Lung (tissue), 11 donors: ENCODE measurements at regions not wholly inside any gene's neighbourhood (a gene's known extent, or its start where the extent isn't known, plus 50 kb on each side); places are given as distances from the start of the nearest gene placed in this dataset.

Experiments used
- ATAC-seq: fragments of 200-7000 bp; cut with Tn5 transposase; one replicate; pipeline ENCODE4 v1.9.1; 2020; ENCODE audit warnings: moderate number of reproducible peaks; ENCODE audit not compliant: insufficient read depth, low FRiP score
- DNase-seq, 3 donors: peaks; one replicate each; pipeline ENCODE4 v3.0.0-alpha.2; 2013 to 2017
- H3K27ac ChIP-seq, 2 donors: one replicate each; pipeline ENCODE4 v1.5.1; 2013; ENCODE audit warnings: mild to moderate bottlenecking in 2 of 2, moderate library complexity in 2 of 2, control low read depth in 1 of 2, inconsistent platforms in 1 of 2, low read depth in 1 of 2, low read length in 1 of 2
- H3K27me3 ChIP-seq, 3 donors: one replicate each; pipeline ENCODE4 v1.5.1; 2013; ENCODE audit warnings: low read length in 2 of 3; ENCODE audit not compliant: control insufficient read depth in 3 of 3, insufficient read depth in 3 of 3
- H3K36me3 ChIP-seq, 4 donors: one replicate each; pipeline ENCODE4 v1.5.1; 2013; ENCODE audit warnings: low read length in 4 of 4, mild to moderate bottlenecking in 1 of 4, moderate library complexity in 1 of 4; ENCODE audit not compliant: control insufficient read depth in 4 of 4, insufficient read depth in 4 of 4
- H3K4me1 ChIP-seq, 5 donors: one replicate each; pipeline ENCODE4 v1.5.1; 2013; ENCODE audit warnings: low read length in 5 of 5, mild to moderate bottlenecking in 2 of 5, moderate library complexity in 1 of 5; ENCODE audit not compliant: control insufficient read depth in 5 of 5, insufficient read depth in 5 of 5
- H3K4me3 ChIP-seq: one replicate; pipeline ENCODE4 v1.5.1; 2013; ENCODE audit warnings: mild to moderate bottlenecking, control low read depth, moderate library complexity
- H3K9ac ChIP-seq, 2 donors: one replicate each; pipeline ENCODE4 v1.5.1; 2013; ENCODE audit warnings: low read length in 2 of 2, control low read depth in 1 of 2; ENCODE audit not compliant: insufficient read depth in 1 of 2
- H3K9me3 ChIP-seq, 4 donors: one replicate each; pipeline ENCODE4 v1.5.1; 2013; ENCODE audit warnings: low read length in 3 of 4, mild to moderate bottlenecking in 1 of 4, moderate library complexity in 1 of 4; ENCODE audit not compliant: control insufficient read depth in 4 of 4, insufficient read depth in 3 of 4
- WGBS, 2 donors: extraction: QIAGEN DNeasy Blood & Tissue Kit; methylation state at CpG; one replicate each; pipeline ENCODE4 v1.1.7; 2013; 5-methylcytosine and 5-hydroxymethylcytosine counted together
- TF ChIP-seq, protein P1 (sequence below): IDR thresholded peaks from 2 replicates; pipeline ENCODE4 v1.5.1; 2012; ENCODE audit warnings: mild to moderate bottlenecking; ENCODE audit errors: control extremely low read depth, extremely low read depth
- donor health status: control.
- donor health status: control.
- donor health status: Bipolar disorder and iron deficiency.
- donor health status: healthy.
- donor health status: DM: yes; HTN: yes; CAD: no.

DNA sequence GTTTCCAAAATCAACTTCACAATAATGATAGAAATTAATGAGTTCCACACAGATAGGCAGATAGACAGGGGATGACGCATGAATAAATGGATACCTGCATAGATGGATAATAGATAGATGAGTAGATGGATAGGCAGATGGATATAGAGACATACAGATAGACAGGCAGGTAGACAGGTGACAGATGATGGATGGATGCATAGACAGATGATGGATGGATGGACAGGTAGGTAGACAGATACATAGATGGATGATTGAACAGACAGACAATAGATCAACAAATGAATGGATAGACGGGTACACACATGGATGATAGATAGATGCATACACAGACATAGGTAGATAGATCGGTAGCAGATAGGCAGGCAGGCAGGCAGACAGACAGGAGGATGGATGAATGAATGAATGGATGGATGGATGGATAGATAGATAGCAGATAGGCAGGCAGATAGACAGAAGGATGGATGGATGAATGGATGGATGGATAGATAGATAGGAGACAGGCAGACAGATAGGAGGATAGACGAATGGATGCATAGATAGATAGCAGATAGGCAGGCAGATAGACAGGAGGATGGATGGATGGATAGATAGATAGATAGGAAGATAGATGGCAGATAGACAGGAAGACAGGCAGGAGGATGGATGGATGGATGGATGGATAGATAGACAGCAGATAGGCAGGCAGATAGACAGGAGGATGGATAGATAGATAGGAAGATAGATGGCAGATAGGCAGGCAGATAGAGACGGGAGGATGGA, 142.5 kb downstream of the RBFOX3 start:
- Histone ChIP-seq H3K36me3 (no peaks in the 10 kb centered on the region), H3K4me3 (no peak overlapping the region), H3K9me3 (peaks cover 0 to 2% (median 0%) of the 10 kb centered on the region in 4 donors), H3K27ac (no peak overlapping the region), H3K27me3 (peaks cover 0 to 13% (median 5%) of the 10 kb centered on the region in 3 donors), H3K9ac (no peak overlapping the region), H3K4me1 (no peaks in the 10 kb centered on the region)
- TF ChIP-seq, protein P1, sequence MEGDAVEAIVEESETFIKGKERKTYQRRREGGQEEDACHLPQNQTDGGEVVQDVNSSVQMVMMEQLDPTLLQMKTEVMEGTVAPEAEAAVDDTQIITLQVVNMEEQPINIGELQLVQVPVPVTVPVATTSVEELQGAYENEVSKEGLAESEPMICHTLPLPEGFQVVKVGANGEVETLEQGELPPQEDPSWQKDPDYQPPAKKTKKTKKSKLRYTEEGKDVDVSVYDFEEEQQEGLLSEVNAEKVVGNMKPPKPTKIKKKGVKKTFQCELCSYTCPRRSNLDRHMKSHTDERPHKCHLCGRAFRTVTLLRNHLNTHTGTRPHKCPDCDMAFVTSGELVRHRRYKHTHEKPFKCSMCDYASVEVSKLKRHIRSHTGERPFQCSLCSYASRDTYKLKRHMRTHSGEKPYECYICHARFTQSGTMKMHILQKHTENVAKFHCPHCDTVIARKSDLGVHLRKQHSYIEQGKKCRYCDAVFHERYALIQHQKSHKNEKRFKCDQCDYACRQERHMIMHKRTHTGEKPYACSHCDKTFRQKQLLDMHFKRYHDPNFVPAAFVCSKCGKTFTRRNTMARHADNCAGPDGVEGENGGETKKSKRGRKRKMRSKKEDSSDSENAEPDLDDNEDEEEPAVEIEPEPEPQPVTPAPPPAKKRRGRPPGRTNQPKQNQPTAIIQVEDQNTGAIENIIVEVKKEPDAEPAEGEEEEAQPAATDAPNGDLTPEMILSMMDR = no peak
- DNase-seq = no peak
- no peak for ATAC-seq
- 84 to 93% methylated on average over 5 of the region's 5 CpGs for WGBS, 2 donors

DNA sequence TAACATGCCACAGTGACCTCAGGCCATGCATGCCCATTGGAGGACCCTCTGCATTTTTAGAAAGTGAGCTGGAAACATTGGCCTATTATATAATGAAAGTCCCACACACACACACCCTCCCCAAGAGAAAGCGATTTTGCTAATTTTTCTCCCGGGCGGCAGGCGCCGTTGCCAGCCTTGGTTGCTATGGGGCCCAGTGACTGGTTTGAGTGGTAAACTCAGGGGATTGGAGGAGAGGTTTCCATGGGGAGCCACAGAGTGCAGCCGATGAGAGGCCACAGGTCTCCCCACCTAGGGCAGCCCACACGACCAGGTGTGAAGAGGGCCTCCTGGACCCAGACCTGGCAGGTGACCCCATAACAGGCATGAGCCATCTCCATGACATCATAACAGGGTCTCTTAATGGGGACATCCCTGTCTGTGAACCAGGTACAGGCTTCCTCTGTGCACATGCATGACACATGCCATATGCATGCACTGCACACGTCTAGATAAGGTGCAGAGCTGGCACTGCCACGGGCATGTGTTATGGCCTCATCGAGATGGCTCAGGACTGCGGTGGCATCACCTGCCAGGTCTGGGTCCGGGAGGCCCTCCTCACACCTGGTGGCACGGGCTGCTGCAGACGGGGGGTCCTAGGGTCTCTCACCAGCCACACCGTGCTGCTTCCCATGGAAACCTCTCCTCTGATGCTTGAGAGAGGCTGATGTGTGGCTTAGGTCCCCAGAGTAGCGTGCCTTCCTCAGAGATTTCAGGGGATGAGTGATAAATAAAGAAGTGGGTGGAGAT, 144.1 kb downstream of the RBFOX3 start:
- ATAC-seq (no peak), DNase-seq (no peak)
- no peaks in the 10 kb centered on the region for H3K36me3 ChIP-seq

DNA sequence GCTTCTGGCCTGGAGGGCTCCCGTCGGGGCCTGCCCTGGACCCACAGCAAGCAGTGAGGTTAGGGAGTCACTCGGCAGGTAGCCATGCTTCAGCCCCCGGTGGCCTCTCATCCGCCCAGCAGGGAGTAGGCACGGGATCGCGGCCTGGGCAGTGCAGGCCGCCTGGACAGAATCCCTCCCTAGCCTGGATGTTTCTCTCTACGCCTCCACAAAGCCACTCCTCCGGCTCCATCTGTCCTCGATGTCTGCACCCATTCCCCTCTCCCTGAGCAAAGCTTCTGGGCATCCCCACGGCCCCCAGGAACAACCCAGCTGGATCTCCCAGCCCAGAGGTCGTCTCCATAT, 145.2 kb downstream of the RBFOX3 start:
- DNase-seq = no peak
- 69 to 74% methylated on average over 14 of the region's 14 CpGs for WGBS, 2 donors

More for the DNA sequence above, 144.1 kb downstream of the RBFOX3 start:
- peaks cover 0 to 2% (median 0%) of the 10 kb centered on the region in 4 donors for H3K9me3 ChIP-seq
- no peaks in the 10 kb centered on the region for H3K4me1 ChIP-seq
- H3K27me3 ChIP-seq = peaks cover 0 to 13% (median 5%) of the 10 kb centered on the region in 3 donors
- no peak overlapping the region for H3K27ac ChIP-seq
- H3K9ac ChIP-seq = no peak overlapping the region
- WGBS, 2 donors = 81 to 87% methylated on average over 16 of the region's 16 CpGs
- TF ChIP-seq, protein P1 = no peak
- no peak overlapping the region for H3K4me3 ChIP-seq

More for the DNA sequence above, 145.2 kb downstream of the RBFOX3 start:
- H3K9me3 ChIP-seq = peaks cover 0 to 2% (median 0%) of the 10 kb centered on the region in 4 donors
- TF ChIP-seq, protein P1 = no peak
- no peaks in the 10 kb centered on the region for H3K4me1 ChIP-seq
- H3K27me3 ChIP-seq = peaks cover 0 to 13% (median 5%) of the 10 kb centered on the region in 3 donors
- ATAC-seq = no peak
- H3K27ac ChIP-seq = no peak overlapping the region
- no peak overlapping the region for H3K9ac ChIP-seq
- no peaks in the 10 kb centered on the region for H3K36me3 ChIP-seq
- H3K4me3 ChIP-seq = no peak overlapping the region
